ENCODE measurements at regions not wholly inside any gene's neighbourhood (a gene's known extent, or its start where the extent isn't known, plus 50 kb on each side); places are given as distances from the start of the nearest gene placed in this dataset.

DNA sequence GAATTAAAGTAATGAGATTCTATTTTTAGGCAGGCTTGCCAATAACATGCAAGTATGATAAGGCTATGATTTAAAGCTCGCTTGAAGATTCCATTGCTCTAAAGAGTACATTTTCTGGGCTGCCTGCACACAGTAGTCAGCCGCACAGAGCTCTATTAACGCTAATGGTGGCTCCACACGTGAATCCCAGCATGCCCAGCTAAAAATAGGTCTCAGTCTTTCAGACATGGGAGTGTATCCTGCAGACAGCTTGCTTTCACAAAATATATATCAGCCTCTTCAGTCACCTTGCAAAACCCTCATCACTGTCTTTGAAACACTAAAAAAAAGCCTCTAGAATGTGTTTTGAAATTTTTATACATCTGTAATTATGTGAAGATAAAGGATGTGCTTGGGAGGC, 418.1 kb downstream of the MTX2 start:
- H3K79me2 ChIP-seq (ENCODE audit: control insufficient read depth, insufficient read depth, low read length) = no peaks in the 10 kb centered on the region
- no peak overlapping the region for H2AK5ac ChIP-seq (ENCODE audit: low read length)
- H2BK120ac ChIP-seq (ENCODE audit: low read depth, low read length) = no peak overlapping the region
- H3K36me3 ChIP-seq (ENCODE audit: control insufficient read depth, insufficient read depth, low read length) = no peaks in the 10 kb centered on the region
- H3K4me1 ChIP-seq (ENCODE audit: control insufficient read depth, low read depth, low read length) = no peaks in the 10 kb centered on the region
- no peaks in the 10 kb centered on the region for H3K79me1 ChIP-seq (ENCODE audit: low read length)
- no peak overlapping the region for H3K9ac ChIP-seq (ENCODE audit: low read length)
- H3K4me3 ChIP-seq (ENCODE audit: low read length) = no peak overlapping the region
- H2BK5ac ChIP-seq (ENCODE audit: low read length) = no peak overlapping the region
- H3K56ac ChIP-seq (ENCODE audit: low read length) = no peak overlapping the region
- no peak overlapping the region for H4K5ac ChIP-seq (ENCODE audit: low read length)
- no CpG with 5 or more reads among the region's 4 CpGs for WGBS (ENCODE audit: extremely low coverage, insufficient coverage, low lambda C conversion rate)
- H3K18ac ChIP-seq (ENCODE audit: low read length) = no peak overlapping the region
- no peak overlapping the region for H3K4ac ChIP-seq (ENCODE audit: low read depth, low read length)
- no peak overlapping the region for H3K4me2 ChIP-seq (ENCODE audit: low read length)
- H2BK15ac ChIP-seq (replicated peaks; ENCODE audit: low read depth) = no peak overlapping the region
- no peak for DNase-seq
- H3K27ac ChIP-seq (ENCODE audit: low read depth, low read length) = no peak overlapping the region
- H3K27me3 ChIP-seq (ENCODE audit: insufficient read depth, low read length, poor library complexity) = no peaks in the 10 kb centered on the region
- H4K8ac ChIP-seq (ENCODE audit: low read depth, low read length) = no peak overlapping the region
- H3K23ac ChIP-seq (ENCODE audit: low read length) = no peak overlapping the region

DNA sequence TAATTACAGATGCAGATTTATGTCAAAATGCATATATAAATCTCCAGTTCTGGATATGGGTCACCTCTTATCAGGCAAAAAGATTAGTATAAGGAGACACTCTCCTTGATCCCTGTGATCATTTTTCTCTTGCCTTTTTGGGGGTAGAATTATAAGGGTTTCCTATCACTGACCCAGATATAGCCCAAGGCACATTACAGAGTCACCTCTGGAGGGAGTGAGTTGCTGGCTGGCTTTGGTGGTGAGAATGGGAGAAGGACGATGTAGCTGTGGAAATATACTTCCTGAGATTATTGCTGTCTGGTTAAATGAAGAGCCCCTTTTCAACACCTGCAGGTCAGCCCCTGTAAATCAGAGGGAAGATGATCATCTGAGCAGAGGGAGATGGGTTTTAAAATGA, 418.7 kb downstream of the MTX2 start:
- no peak overlapping the region for H3K23ac ChIP-seq (ENCODE audit: low read length)
- H2AK5ac ChIP-seq (ENCODE audit: low read length) = no peak overlapping the region
- no peak overlapping the region for H3K56ac ChIP-seq (ENCODE audit: low read length)
- H4K5ac ChIP-seq (ENCODE audit: low read length) = no peak overlapping the region
- H3K79me2 ChIP-seq (ENCODE audit: control insufficient read depth, insufficient read depth, low read length) = no peaks in the 10 kb centered on the region
- H3K4ac ChIP-seq (ENCODE audit: low read depth, low read length) = no peak overlapping the region
- H3K36me3 ChIP-seq (ENCODE audit: control insufficient read depth, insufficient read depth, low read length) = no peaks in the 10 kb centered on the region
- no peak overlapping the region for H3K4me3 ChIP-seq (ENCODE audit: low read length)
- no peak overlapping the region for H4K8ac ChIP-seq (ENCODE audit: low read depth, low read length)
- H3K18ac ChIP-seq (ENCODE audit: low read length) = no peak overlapping the region
- H3K4me1 ChIP-seq (ENCODE audit: control insufficient read depth, low read depth, low read length) = no peaks in the 10 kb centered on the region
- H3K4me2 ChIP-seq (ENCODE audit: low read length) = no peak overlapping the region
- H3K27me3 ChIP-seq (ENCODE audit: insufficient read depth, low read length, poor library complexity) = no peaks in the 10 kb centered on the region
- H3K79me1 ChIP-seq (ENCODE audit: low read length) = no peaks in the 10 kb centered on the region
- no peak for DNase-seq
- H3K9ac ChIP-seq (ENCODE audit: low read length) = no peak overlapping the region
- H3K27ac ChIP-seq (ENCODE audit: low read depth, low read length) = no peak overlapping the region
- no peak overlapping the region for H2BK15ac ChIP-seq (replicated peaks; ENCODE audit: low read depth)
- no CpG with 5 or more reads among the region's 1 CpG for WGBS (ENCODE audit: extremely low coverage, insufficient coverage, low lambda C conversion rate)
- no peak overlapping the region for H2BK120ac ChIP-seq (ENCODE audit: low read depth, low read length)
- H2BK5ac ChIP-seq (ENCODE audit: low read length) = no peak overlapping the region

DNA sequence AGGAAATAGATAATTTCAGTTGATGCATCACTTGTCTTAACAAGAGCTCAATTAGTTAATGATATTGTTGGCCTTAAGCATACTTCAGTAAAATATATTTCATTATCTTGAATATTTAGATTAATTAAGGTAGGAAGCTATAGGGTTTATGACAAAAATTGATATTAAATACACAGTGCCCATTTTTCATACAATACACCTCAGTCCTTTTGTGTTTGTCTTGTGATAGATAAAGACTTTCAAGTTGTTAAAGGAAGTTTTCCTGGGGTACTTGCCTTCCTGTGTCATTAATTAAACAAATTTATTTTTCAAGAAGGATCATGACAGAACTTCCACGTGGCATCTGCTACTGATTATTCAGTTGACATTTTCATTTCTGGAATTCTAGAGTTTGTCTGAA, 420.5 kb downstream of the MTX2 start:
- WGBS (ENCODE audit: extremely low coverage, insufficient coverage, low lambda C conversion rate) = no CpG with 5 or more reads among the region's 1 CpG
- H3K4me2 ChIP-seq (ENCODE audit: low read length) = no peak overlapping the region
- no peaks in the 10 kb centered on the region for H3K4me1 ChIP-seq (ENCODE audit: control insufficient read depth, low read depth, low read length)
- no peak overlapping the region for H4K5ac ChIP-seq (ENCODE audit: low read length)
- no peak for DNase-seq
- H3K36me3 ChIP-seq (ENCODE audit: control insufficient read depth, insufficient read depth, low read length) = no peaks in the 10 kb centered on the region
- H2BK15ac ChIP-seq (replicated peaks; ENCODE audit: low read depth) = no peak overlapping the region
- no peaks in the 10 kb centered on the region for H3K27me3 ChIP-seq (ENCODE audit: insufficient read depth, low read length, poor library complexity)
- H3K4me3 ChIP-seq (ENCODE audit: low read length) = no peak overlapping the region
- H3K4ac ChIP-seq (ENCODE audit: low read depth, low read length) = no peak overlapping the region
- H3K18ac ChIP-seq (ENCODE audit: low read length) = no peak overlapping the region
- H3K79me1 ChIP-seq (ENCODE audit: low read length) = no peaks in the 10 kb centered on the region
- no peak overlapping the region for H2BK120ac ChIP-seq (ENCODE audit: low read depth, low read length)
- H3K23ac ChIP-seq (ENCODE audit: low read length) = no peak overlapping the region
- H2AK5ac ChIP-seq (ENCODE audit: low read length) = no peak overlapping the region
- H3K9ac ChIP-seq (ENCODE audit: low read length) = no peak overlapping the region
- H3K56ac ChIP-seq (ENCODE audit: low read length) = no peak overlapping the region
- H3K27ac ChIP-seq (ENCODE audit: low read depth, low read length) = no peak overlapping the region
- no peak overlapping the region for H2BK5ac ChIP-seq (ENCODE audit: low read length)
- no peak overlapping the region for H4K8ac ChIP-seq (ENCODE audit: low read depth, low read length)
- H3K79me2 ChIP-seq (ENCODE audit: control insufficient read depth, insufficient read depth, low read length) = no peaks in the 10 kb centered on the region

DNA sequence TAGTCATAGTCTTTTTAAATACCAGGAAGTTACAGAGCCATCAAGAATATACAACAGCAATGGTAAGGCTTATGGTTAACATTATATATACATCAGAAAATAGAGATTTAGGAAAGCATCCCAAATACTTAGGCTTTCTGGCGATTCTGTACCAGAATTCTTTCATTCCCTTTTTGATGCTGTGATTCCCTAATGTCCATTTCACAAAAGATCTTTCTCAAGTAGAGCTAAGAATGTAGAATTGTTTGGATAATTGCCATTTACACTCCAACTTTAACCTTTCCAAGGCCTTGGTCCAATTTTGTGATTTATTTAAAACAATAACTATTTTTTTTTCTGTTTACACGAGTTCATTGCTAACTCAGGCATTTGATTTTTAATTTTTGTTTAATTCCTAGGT, 422.2 kb downstream of the MTX2 start:
- H3K79me2 ChIP-seq (ENCODE audit: control insufficient read depth, insufficient read depth, low read length) = no peaks in the 10 kb centered on the region
- no peak overlapping the region for H2BK120ac ChIP-seq (ENCODE audit: low read depth, low read length)
- H3K79me1 ChIP-seq (ENCODE audit: low read length) = no peaks in the 10 kb centered on the region
- no peak overlapping the region for H4K5ac ChIP-seq (ENCODE audit: low read length)
- H3K56ac ChIP-seq (ENCODE audit: low read length) = no peak overlapping the region
- no peak overlapping the region for H2BK15ac ChIP-seq (replicated peaks; ENCODE audit: low read depth)
- DNase-seq = no peak
- H2BK5ac ChIP-seq (ENCODE audit: low read length) = no peak overlapping the region
- WGBS (ENCODE audit: extremely low coverage, insufficient coverage, low lambda C conversion rate) = no CpG with 5 or more reads among the region's 2 CpGs
- H3K4me3 ChIP-seq (ENCODE audit: low read length) = no peak overlapping the region
- no peak overlapping the region for H3K27ac ChIP-seq (ENCODE audit: low read depth, low read length)
- no peak overlapping the region for H4K8ac ChIP-seq (ENCODE audit: low read depth, low read length)
- H2AK5ac ChIP-seq (ENCODE audit: low read length) = no peak overlapping the region
- no peak overlapping the region for H3K9ac ChIP-seq (ENCODE audit: low read length)
- H3K4me2 ChIP-seq (ENCODE audit: low read length) = no peak overlapping the region
- H3K23ac ChIP-seq (ENCODE audit: low read length) = no peak overlapping the region
- H3K4me1 ChIP-seq (ENCODE audit: control insufficient read depth, low read depth, low read length) = no peaks in the 10 kb centered on the region
- no peak overlapping the region for H3K4ac ChIP-seq (ENCODE audit: low read depth, low read length)
- H3K18ac ChIP-seq (ENCODE audit: low read length) = no peak overlapping the region
- no peaks in the 10 kb centered on the region for H3K27me3 ChIP-seq (ENCODE audit: insufficient read depth, low read length, poor library complexity)
- no peaks in the 10 kb centered on the region for H3K36me3 ChIP-seq (ENCODE audit: control insufficient read depth, insufficient read depth, low read length)

DNA sequence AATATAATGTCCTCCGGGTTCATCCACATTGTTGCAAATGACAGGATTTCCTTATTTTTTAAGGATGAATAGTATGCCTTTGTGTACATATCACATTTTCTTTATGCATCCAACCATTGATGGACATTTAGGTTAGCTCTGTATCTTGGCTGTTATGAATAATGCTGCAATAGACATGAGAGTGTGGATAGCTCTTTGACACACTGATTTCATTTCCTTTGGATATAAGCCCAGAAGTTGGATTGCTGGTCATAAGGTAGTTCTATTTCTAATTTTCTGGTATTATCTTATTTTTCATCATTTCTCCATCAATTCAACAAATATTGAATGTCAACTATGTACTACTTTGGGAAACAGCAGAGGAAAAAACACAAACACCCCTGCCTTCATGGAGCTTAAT, 423.3 kb downstream of the MTX2 start:
- H3K23ac ChIP-seq (ENCODE audit: low read length) = no peak overlapping the region
- no peak overlapping the region for H3K27ac ChIP-seq (ENCODE audit: low read depth, low read length)
- H3K36me3 ChIP-seq (ENCODE audit: control insufficient read depth, insufficient read depth, low read length) = no peaks in the 10 kb centered on the region
- H3K27me3 ChIP-seq (ENCODE audit: insufficient read depth, low read length, poor library complexity) = no peaks in the 10 kb centered on the region
- H3K79me2 ChIP-seq (ENCODE audit: control insufficient read depth, insufficient read depth, low read length) = no peaks in the 10 kb centered on the region
- H2AK5ac ChIP-seq (ENCODE audit: low read length) = no peak overlapping the region
- no peak for DNase-seq
- H4K8ac ChIP-seq (ENCODE audit: low read depth, low read length) = no peak overlapping the region
- no peak overlapping the region for H2BK15ac ChIP-seq (replicated peaks; ENCODE audit: low read depth)
- no peak overlapping the region for H4K5ac ChIP-seq (ENCODE audit: low read length)
- no peak overlapping the region for H3K4me3 ChIP-seq (ENCODE audit: low read length)
- H3K79me1 ChIP-seq (ENCODE audit: low read length) = no peaks in the 10 kb centered on the region
- H2BK120ac ChIP-seq (ENCODE audit: low read depth, low read length) = no peak overlapping the region
- no peak overlapping the region for H3K9ac ChIP-seq (ENCODE audit: low read length)
- no peak overlapping the region for H3K4me2 ChIP-seq (ENCODE audit: low read length)
- H2BK5ac ChIP-seq (ENCODE audit: low read length) = no peak overlapping the region
- no peak overlapping the region for H3K18ac ChIP-seq (ENCODE audit: low read length)
- no peak overlapping the region for H3K4ac ChIP-seq (ENCODE audit: low read depth, low read length)
- H3K56ac ChIP-seq (ENCODE audit: low read length) = no peak overlapping the region
- no peaks in the 10 kb centered on the region for H3K4me1 ChIP-seq (ENCODE audit: control insufficient read depth, low read depth, low read length)
- no CpG with 5 or more reads among the region's 1 CpG for WGBS (ENCODE audit: extremely low coverage, insufficient coverage, low lambda C conversion rate)

DNA sequence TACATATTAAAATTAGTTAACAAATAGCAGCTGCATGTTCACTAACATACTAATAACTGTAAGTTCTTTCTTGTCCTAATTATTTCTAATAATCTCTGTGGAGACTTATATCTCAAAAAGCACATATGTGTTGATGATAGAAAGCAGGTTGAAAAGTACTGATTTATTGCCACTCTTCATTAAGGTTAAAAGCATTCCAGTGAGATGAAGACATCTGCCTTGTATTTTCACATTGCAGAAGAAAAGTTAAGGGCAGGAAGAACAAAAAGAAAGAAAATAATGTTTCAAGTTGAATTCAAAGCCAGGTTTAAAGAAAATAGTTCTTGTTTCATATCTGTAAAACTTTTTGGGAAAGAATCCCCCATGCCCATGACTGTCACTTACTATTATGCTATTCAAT, 429.9 kb downstream of the MTX2 start:
- Histone ChIP-seq H3K36me3 (ENCODE audit: control insufficient read depth, insufficient read depth, low read length) (no peaks in the 10 kb centered on the region), H3K4ac (ENCODE audit: low read depth, low read length) (no peak overlapping the region), H2BK120ac (ENCODE audit: low read depth, low read length) (no peak overlapping the region), H3K4me2 (ENCODE audit: low read length) (no peak overlapping the region), H2BK5ac (ENCODE audit: low read length) (no peak overlapping the region), H3K79me2 (ENCODE audit: control insufficient read depth, insufficient read depth, low read length) (no peaks in the 10 kb centered on the region), H3K4me3 (ENCODE audit: low read length) (no peak overlapping the region), H3K4me1 (ENCODE audit: control insufficient read depth, low read depth, low read length) (no peaks in the 10 kb centered on the region), H3K27ac (ENCODE audit: low read depth, low read length) (no peak overlapping the region), H3K79me1 (ENCODE audit: low read length) (no peaks in the 10 kb centered on the region), H3K56ac (ENCODE audit: low read length) (no peak overlapping the region), H4K5ac (ENCODE audit: low read length) (no peak overlapping the region), H2BK15ac (replicated peaks; ENCODE audit: low read depth) (no peak overlapping the region), H4K8ac (ENCODE audit: low read depth, low read length) (no peak overlapping the region), H3K9ac (ENCODE audit: low read length) (no peak overlapping the region), H3K27me3 (ENCODE audit: insufficient read depth, low read length, poor library complexity) (no peaks in the 10 kb centered on the region), H3K18ac (ENCODE audit: low read length) (no peak overlapping the region), H3K23ac (ENCODE audit: low read length) (no peak overlapping the region), H2AK5ac (ENCODE audit: low read length) (no peak overlapping the region)
- DNase-seq = no peak
